NB4 (cell line): ENCODE measurements at regions not wholly inside any gene's neighbourhood (a gene's known extent, or its start where the extent isn't known, plus 50 kb on each side); places are given as distances from the start of the nearest gene placed in this dataset.

ENCODE experiments used
- MYC ChIP-seq: IDR thresholded peaks from 2 replicates; pipeline ENCODE4 v1.6.1; 2011; ENCODE audit warnings: low read depth, low read length
- POLR2A ChIP-seq: IDR thresholded peaks from 2 replicates; pipeline ENCODE4 v1.6.1; 2011; ENCODE audit warnings: mild to moderate bottlenecking; ENCODE audit not compliant: insufficient read length; ENCODE audit errors: extremely low read depth
- TF ChIP-seq, protein P1 (sequence below): IDR thresholded peaks from one replicate; pipeline ENCODE4 v1.5.1; 2012; ENCODE audit warnings: low read depth, low read length
- TF ChIP-seq, protein P2 (sequence below): IDR thresholded peaks from 2 replicates; pipeline ENCODE4 v1.6.1; 2011; ENCODE audit warnings: low read depth, low read length

DNA sequence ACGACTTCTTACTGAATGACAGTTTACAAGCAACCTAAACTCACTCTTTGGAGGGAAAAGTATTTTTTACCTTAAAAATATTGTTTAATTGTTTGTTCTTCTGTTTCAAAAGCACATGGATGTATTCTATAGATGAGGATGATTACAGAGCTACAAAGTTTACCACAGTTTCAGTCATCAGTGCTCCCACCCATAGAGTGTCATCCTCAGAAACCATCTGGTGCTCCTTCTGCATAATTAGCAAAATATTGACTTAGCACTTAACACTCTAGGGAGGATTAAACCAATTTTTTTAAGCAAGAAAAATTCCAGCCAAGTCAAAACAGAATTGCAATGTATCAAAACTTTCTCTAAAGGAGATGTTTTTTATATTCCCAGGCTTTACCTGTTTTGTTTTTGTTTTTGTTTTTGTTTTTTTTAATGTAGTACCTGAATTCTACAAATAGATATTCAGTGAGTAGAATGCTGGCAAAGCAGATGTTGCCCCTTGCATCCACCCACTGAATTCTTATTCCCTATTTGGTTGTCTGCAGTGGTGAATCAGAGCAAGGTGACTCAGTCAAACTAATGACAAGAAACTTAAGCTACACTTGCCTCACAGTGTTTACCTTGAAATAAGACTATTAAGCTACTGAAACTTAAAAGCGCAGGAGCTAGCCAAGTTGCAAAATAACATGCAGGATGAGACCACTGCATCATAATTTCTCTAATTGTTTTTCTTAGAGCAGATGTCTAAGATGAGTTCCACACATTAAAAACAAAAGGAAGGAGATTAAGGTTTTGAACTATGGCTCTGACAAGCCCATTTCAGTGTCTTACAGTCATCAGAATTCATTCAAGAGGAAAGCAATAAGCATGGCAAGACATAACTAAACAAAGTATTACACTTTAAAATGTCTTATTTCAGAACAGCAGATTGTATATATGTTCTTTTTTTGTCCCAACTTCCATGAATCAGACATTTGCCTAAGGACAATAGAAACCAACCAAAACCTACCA lies 155.1 kb upstream of the SOX6 start:
- TF ChIP-seq, protein P1, sequence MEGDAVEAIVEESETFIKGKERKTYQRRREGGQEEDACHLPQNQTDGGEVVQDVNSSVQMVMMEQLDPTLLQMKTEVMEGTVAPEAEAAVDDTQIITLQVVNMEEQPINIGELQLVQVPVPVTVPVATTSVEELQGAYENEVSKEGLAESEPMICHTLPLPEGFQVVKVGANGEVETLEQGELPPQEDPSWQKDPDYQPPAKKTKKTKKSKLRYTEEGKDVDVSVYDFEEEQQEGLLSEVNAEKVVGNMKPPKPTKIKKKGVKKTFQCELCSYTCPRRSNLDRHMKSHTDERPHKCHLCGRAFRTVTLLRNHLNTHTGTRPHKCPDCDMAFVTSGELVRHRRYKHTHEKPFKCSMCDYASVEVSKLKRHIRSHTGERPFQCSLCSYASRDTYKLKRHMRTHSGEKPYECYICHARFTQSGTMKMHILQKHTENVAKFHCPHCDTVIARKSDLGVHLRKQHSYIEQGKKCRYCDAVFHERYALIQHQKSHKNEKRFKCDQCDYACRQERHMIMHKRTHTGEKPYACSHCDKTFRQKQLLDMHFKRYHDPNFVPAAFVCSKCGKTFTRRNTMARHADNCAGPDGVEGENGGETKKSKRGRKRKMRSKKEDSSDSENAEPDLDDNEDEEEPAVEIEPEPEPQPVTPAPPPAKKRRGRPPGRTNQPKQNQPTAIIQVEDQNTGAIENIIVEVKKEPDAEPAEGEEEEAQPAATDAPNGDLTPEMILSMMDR = no peak
- TF ChIP-seq, protein P2, sequence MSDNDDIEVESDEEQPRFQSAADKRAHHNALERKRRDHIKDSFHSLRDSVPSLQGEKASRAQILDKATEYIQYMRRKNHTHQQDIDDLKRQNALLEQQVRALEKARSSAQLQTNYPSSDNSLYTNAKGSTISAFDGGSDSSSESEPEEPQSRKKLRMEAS = no peak
- TF ChIP-seq POLR2A = no peak
- no peak for TF ChIP-seq MYC
